ENCODE measurements at regions not wholly inside any gene's neighbourhood (a gene's known extent, or its start where the extent isn't known, plus 50 kb on each side); places are given as distances from the start of the nearest gene placed in this dataset.

DNA sequence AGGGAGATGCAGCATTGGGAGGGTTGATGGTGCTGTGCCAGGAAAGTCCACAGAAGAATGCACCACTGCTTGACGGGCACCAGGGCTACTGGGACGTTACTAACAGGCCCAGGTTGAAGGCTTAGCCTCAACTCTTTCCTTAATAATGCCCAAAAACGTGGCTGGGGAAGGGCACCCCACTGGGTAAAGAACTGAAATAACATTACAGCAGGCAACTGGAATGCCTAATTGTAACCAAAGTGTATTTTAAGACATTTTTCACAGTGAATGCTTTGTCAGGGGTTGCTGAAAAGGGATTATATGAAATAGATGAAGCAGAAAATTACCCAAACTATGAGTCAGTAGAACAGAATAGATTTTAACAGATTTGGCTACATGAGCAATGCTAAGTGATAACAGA is 191.3 kb downstream of the CMPK2 start:
- DNase-seq (ENCODE audit: low spot score) = no peak
- no peak for TF ChIP-seq CTCF (IDR thresholded peaks at IDR 0.05; ENCODE audit: poor library complexity, severe bottlenecking)
- Histone ChIP-seq H3K4me3 (ENCODE audit: severe bottlenecking) (no peak overlapping the region), H3K27me3 (ENCODE audit: insufficient read depth, poor library complexity, severe bottlenecking) (no peaks in the 10 kb centered on the region), H3K27ac (ENCODE audit: poor library complexity, severe bottlenecking) (no peak overlapping the region), H3K9me3 (ENCODE audit: severe bottlenecking) (no peaks in the 10 kb centered on the region), H3K36me3 (ENCODE audit: low read depth) (no peaks in the 10 kb centered on the region), H3K4me1 (ENCODE audit: insufficient read depth, poor library complexity, severe bottlenecking) (no peaks in the 10 kb centered on the region)
- ATAC-seq (ENCODE audit: low read depth) = no peak

DNA sequence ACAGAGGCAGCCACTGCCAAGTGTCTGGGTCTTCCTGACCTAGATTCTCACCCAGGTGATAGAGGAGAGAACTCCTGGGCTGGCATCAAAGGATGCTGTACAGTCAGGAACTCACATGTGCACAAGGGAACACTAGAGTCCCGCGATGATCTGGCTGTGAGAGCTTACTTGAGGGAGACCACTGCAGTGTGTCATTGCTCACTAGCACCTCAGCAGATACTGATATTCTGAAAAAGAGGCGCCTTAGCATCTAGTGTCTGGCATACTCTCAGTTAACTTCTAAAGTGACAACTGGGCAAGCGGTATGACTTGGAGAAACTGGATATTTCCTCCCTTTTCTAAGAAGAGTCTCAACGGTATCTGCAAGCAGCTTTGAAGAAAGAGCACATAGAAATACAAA is 189.9 kb downstream of the CMPK2 start:
- no peak for DNase-seq (ENCODE audit: low spot score)
- Histone ChIP-seq H3K27me3 (ENCODE audit: insufficient read depth, poor library complexity, severe bottlenecking) (no peaks in the 10 kb centered on the region), H3K4me3 (ENCODE audit: severe bottlenecking) (no peak overlapping the region), H3K36me3 (ENCODE audit: low read depth) (no peaks in the 10 kb centered on the region), H3K9me3 (ENCODE audit: severe bottlenecking) (no peaks in the 10 kb centered on the region), H3K27ac (ENCODE audit: poor library complexity, severe bottlenecking) (no peak overlapping the region), H3K4me1 (ENCODE audit: insufficient read depth, poor library complexity, severe bottlenecking) (no peaks in the 10 kb centered on the region)
- no peak for ATAC-seq (ENCODE audit: low read depth)
- no peak for TF ChIP-seq CTCF (IDR thresholded peaks at IDR 0.05; ENCODE audit: poor library complexity, severe bottlenecking)

GRCh38 chr2:6676241-6676640 is 189.5 kb downstream of the CMPK2 start:
- Histone ChIP-seq H3K36me3 (ENCODE audit: low read depth) (no peaks in the 10 kb centered on the region), H3K9me3 (ENCODE audit: severe bottlenecking) (no peaks in the 10 kb centered on the region), H3K27ac (ENCODE audit: poor library complexity, severe bottlenecking) (no peak overlapping the region), H3K27me3 (ENCODE audit: insufficient read depth, poor library complexity, severe bottlenecking) (no peaks in the 10 kb centered on the region), H3K4me1 (ENCODE audit: insufficient read depth, poor library complexity, severe bottlenecking) (no peaks in the 10 kb centered on the region), H3K4me3 (ENCODE audit: severe bottlenecking) (no peak overlapping the region)
- TF ChIP-seq CTCF (IDR thresholded peaks at IDR 0.05; ENCODE audit: poor library complexity, severe bottlenecking) = no peak
- ATAC-seq (ENCODE audit: low read depth) (no peak), DNase-seq (ENCODE audit: low spot score) (no peak)

DNA sequence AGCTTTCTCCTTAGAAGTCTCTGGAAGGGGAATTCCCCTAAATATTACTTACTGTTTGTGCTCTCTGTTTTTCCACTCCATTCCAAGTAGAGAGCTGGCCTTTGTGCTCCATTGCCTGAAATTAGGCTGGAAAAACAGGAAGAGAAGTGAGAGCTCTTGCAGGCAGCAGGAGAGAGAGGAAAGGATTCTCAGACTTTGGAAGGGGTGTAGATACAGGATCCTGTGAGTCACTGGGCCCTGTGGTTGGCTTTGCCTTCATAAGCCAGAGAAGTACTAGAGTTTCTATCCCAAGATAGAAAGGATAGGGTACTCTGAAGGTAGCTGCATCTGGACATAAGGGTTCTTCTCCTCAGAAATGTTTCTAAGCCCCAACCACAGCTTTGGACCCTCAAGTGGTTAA is 188.9 kb downstream of the CMPK2 start:
- DNase-seq (ENCODE audit: low spot score) (no peak), ATAC-seq (ENCODE audit: low read depth) (no peak)
- H3K4me3 ChIP-seq (ENCODE audit: severe bottlenecking) = no peak overlapping the region
- no peaks in the 10 kb centered on the region for H3K9me3 ChIP-seq (ENCODE audit: severe bottlenecking)
- no peaks in the 10 kb centered on the region for H3K36me3 ChIP-seq (ENCODE audit: low read depth)
- no peak overlapping the region for H3K27ac ChIP-seq (ENCODE audit: poor library complexity, severe bottlenecking)
- TF ChIP-seq CTCF (IDR thresholded peaks at IDR 0.05; ENCODE audit: poor library complexity, severe bottlenecking) = no peak
- H3K4me1 ChIP-seq (ENCODE audit: insufficient read depth, poor library complexity, severe bottlenecking) = no peaks in the 10 kb centered on the region
- no peaks in the 10 kb centered on the region for H3K27me3 ChIP-seq (ENCODE audit: insufficient read depth, poor library complexity, severe bottlenecking)

DNA sequence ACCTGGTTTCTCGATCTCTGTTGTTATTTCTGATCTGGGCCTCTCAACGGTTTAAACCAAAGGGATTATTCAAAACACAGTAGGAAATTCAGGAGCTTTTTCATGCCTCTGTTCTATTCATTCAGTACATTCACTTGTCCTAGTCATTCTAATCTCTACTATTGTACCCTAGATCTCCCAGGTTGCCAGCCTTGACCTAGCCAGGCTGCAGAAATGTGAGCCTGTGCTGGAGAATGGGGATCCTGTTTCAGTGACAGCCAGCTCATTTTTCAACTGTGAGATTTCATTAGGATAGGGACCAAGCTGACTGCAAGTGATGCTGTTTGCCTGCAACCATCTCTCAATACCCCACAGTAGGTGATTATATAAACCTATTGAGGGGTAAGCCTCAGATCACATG is 186.2 kb downstream of the CMPK2 start:
- ATAC-seq (ENCODE audit: low read depth) = no peak
- DNase-seq (ENCODE audit: low spot score) = no peak
- Histone ChIP-seq H3K27me3 (ENCODE audit: insufficient read depth, poor library complexity, severe bottlenecking) (no peaks in the 10 kb centered on the region), H3K9me3 (ENCODE audit: severe bottlenecking) (no peaks in the 10 kb centered on the region), H3K36me3 (ENCODE audit: low read depth) (no peaks in the 10 kb centered on the region), H3K4me1 (ENCODE audit: insufficient read depth, poor library complexity, severe bottlenecking) (no peaks in the 10 kb centered on the region), H3K27ac (ENCODE audit: poor library complexity, severe bottlenecking) (no peak overlapping the region), H3K4me3 (ENCODE audit: severe bottlenecking) (no peak overlapping the region)
- no peak for TF ChIP-seq CTCF (IDR thresholded peaks at IDR 0.05; ENCODE audit: poor library complexity, severe bottlenecking)

Measured in RWPE2 (cell line).